ENCODE measurements at regions not wholly inside any gene's neighbourhood (a gene's known extent, or its start where the extent isn't known, plus 50 kb on each side); places are given as distances from the start of the nearest gene placed in this dataset.

DNA sequence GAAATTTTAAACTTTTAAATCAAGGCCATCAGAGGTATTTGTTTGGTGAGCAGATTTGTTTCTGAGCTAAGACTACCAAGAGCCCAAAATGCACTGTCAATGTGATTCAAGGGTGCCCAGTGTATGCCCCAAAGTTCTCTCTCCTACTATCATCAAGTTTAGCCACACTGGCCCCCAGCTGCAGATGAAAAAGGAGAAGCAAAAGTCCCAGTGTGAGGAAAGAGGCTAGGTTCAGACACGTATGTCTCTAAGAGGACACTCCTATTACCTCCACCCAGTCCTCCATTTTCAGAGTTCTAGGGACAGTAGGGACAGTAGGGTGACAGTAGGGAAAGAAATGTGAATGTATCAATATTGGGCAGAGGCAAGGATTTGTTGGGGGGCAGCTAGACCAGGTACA, 230.8 kb downstream of the CD83 start:
- ChIA-PET POLR2A (no interaction called here), CTCF (no interaction called here), RAD21 (ENCODE audit: low non-redundant PET in 1 of 2, low total read pairs in 2 of 2, uncharacterized antibody in 2 of 2, unreplicated experiment in 2 of 2) (no interaction called here)
- Histone ChIP-seq H3K4me3 (replicated peaks in 1 of 2; ENCODE audit: low read depth in 1 of 2, low read length in 2 of 2) (no peak overlapping the region), H3K4me1 (ENCODE audit: control insufficient read depth in 1 of 2, insufficient read depth in 2 of 2, low read length in 2 of 2) (no peaks in the 10 kb centered on the region), H3K9me3 (ENCODE audit: control insufficient read depth in 1 of 2, insufficient read depth in 1 of 2, low read depth in 1 of 2, low read length in 2 of 2) (no peaks in the 10 kb centered on the region), H4K20me1 (ENCODE audit: insufficient read depth) (no peaks in the 10 kb centered on the region), H3K9ac (ENCODE audit: low read length) (no peak overlapping the region), H3K9me2 (ENCODE audit: insufficient read depth) (no peaks in the 10 kb centered on the region), H3K27ac (ENCODE audit: low read depth, low read length) (no peak overlapping the region), H3K4me2 (ENCODE audit: low read length) (no peak overlapping the region), H2AFZ (ENCODE audit: low read depth, low read length, poor library complexity, severe bottlenecking) (no peak overlapping the region), H3K36me3 (ENCODE audit: control insufficient read depth in 1 of 2, insufficient read depth in 2 of 2, low read length in 2 of 2) (no peaks in the 10 kb centered on the region), H3K79me2 (ENCODE audit: insufficient read depth, low read length) (no peaks in the 10 kb centered on the region), H3K27me3 (ENCODE audit: insufficient read depth, low read length) (no peaks in the 10 kb centered on the region)
- no TSS peak for BruUV-seq (replicated peaks)
- ATAC-seq (no peak), DNase-seq (ENCODE audit: low read depth, low spot score) (no peak)
- intact Hi-C loops (cut with micrococcal nuclease), result no loop called here
- no peak for TF ChIP-seq TCF7L2 (IDR thresholded peaks at IDR 0.05; ENCODE audit: borderline replicate concordance, extremely low read depth, insufficient read depth, insufficient read length)
- TF ChIP-seq ZBTB33 (IDR thresholded peaks at IDR 0.05; ENCODE audit: extremely low read depth, insufficient replicate concordance, low read length), result no peak
- TF ChIP-seq SRF (IDR thresholded peaks at IDR 0.05; ENCODE audit: low read depth), result no peak
- TF ChIP-seq POLR2A (IDR thresholded peaks at IDR 0.05; ENCODE audit: borderline replicate concordance, extremely low read depth, insufficient read depth, insufficient read length), result no peak
- no peak for TF ChIP-seq ATF3 (IDR thresholded peaks at IDR 0.05)
- TF ChIP-seq EZH2phosphoT487 (IDR thresholded peaks at IDR 0.05; ENCODE audit: borderline replicate concordance), result no peak

DNA sequence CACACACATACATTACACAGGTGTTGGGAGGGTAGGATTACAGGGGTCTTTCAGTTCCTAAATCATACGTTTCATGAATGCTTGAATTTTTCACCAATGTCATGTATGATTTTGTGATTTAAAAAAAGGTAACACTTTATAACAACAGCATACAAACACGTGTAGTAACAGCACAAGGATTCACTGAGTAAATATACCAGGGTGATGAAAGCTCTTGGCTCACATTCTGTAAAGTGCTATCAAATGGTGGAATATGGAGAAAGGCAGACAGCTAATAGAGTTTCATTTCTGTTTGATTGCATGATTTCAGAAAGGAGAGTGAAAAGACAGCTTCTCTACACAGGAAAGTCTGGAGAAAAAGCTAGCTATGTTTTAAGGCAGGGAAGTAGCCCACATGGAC, 231.9 kb downstream of the CD83 start:
- intact Hi-C loops (cut with micrococcal nuclease), result no loop called here
- ChIA-PET RAD21 (ENCODE audit: low non-redundant PET in 1 of 2, low total read pairs in 2 of 2, uncharacterized antibody in 2 of 2, unreplicated experiment in 2 of 2) (no interaction called here), CTCF (no interaction called here)
- TF ChIP-seq EZH2 (IDR thresholded peaks at IDR 0.05) (no peak), CBX3 (IDR thresholded peaks at IDR 0.05; ENCODE audit: low read depth) (no peak), CTCF (IDR thresholded peaks at IDR 0.05 in 2 of 3, conservative IDR thresholded peaks at IDR 0.05 in 1 of 3; ENCODE audit: borderline replicate concordance in 1 of 3, insufficient read depth in 1 of 3, low read depth in 2 of 3, low read length in 2 of 3) (no peak), JUND (IDR thresholded peaks at IDR 0.05) (no peak), ZFX (IDR thresholded peaks at IDR 0.05) (no peak), TCF7L2 (IDR thresholded peaks at IDR 0.05; ENCODE audit: borderline replicate concordance, extremely low read depth, insufficient read depth, insufficient read length) (no peak), SRF (IDR thresholded peaks at IDR 0.05; ENCODE audit: low read depth) (no peak), CEBPB (IDR thresholded peaks at IDR 0.05; ENCODE audit: low read depth) (no peak), POLR2A (IDR thresholded peaks at IDR 0.05; ENCODE audit: borderline replicate concordance, extremely low read depth, insufficient read depth, insufficient read length) (no peak), MAX (IDR thresholded peaks at IDR 0.05) (no peak), ZNF274 (IDR thresholded peaks at IDR 0.05; ENCODE audit: low read depth, low read length) (no peak), SIN3A (IDR thresholded peaks at IDR 0.05; ENCODE audit: low read depth) (no peak), ZBTB33 (IDR thresholded peaks at IDR 0.05; ENCODE audit: extremely low read depth, insufficient replicate concordance, low read length) (no peak)

More for the DNA sequence above, 231.9 kb downstream of the CD83 start:
- H3K9me3 ChIP-seq (ENCODE audit: control insufficient read depth in 1 of 2, insufficient read depth in 1 of 2, low read depth in 1 of 2, low read length in 2 of 2), result no peaks in the 10 kb centered on the region
- H4K20me1 ChIP-seq (ENCODE audit: insufficient read depth), result no peaks in the 10 kb centered on the region
- no peaks in the 10 kb centered on the region for H3K36me3 ChIP-seq (ENCODE audit: control insufficient read depth in 1 of 2, insufficient read depth in 2 of 2, low read length in 2 of 2)
- H3K9ac ChIP-seq (ENCODE audit: low read length), result no peak overlapping the region
- ATAC-seq (no peak), DNase-seq (ENCODE audit: low read depth, low spot score) (no peak)
- no peaks in the 10 kb centered on the region for H3K79me2 ChIP-seq (ENCODE audit: insufficient read depth, low read length)
- no peak overlapping the region for H3K27ac ChIP-seq (ENCODE audit: low read depth, low read length)
- BruUV-seq (replicated peaks), result no TSS peak
- H3K27me3 ChIP-seq (ENCODE audit: insufficient read depth, low read length), result no peaks in the 10 kb centered on the region
- no peaks in the 10 kb centered on the region for H3K9me2 ChIP-seq (ENCODE audit: insufficient read depth)
- POLR2A ChIA-PET, result no interaction called here
- no peaks in the 10 kb centered on the region for H3K4me1 ChIP-seq (ENCODE audit: control insufficient read depth in 1 of 2, insufficient read depth in 2 of 2, low read length in 2 of 2)
- H3K4me2 ChIP-seq (ENCODE audit: low read length), result no peak overlapping the region
- H2AFZ ChIP-seq (ENCODE audit: low read depth, low read length, poor library complexity, severe bottlenecking), result no peak overlapping the region
- no peak overlapping the region for H3K4me3 ChIP-seq (replicated peaks in 1 of 2; ENCODE audit: low read depth in 1 of 2, low read length in 2 of 2)

All from HCT116 (cell line).